D721Med (cell line): ENCODE measurements at regions not wholly inside any gene's neighbourhood (a gene's known extent, or its start where the extent isn't known, plus 50 kb on each side); places are given as distances from the start of the nearest gene placed in this dataset.

Experiments used
- DNase-seq: peaks from one replicate; pipeline ENCODE4 v3.0.0; 2011; ENCODE audit warnings: low spot score; ENCODE audit not compliant: insufficient read length
- FAIRE-seq: peaks from 2 replicates; lab custom pipeline; 2011; peaks lifted over from hg19 to GRCh38; lab: Jason Lieb, UNC
- TF ChIP-seq, protein P1 (sequence below): IDR thresholded peaks from 2 replicates; pipeline ENCODE4 v1.5.1; 2012; ENCODE audit warnings: mild to moderate bottlenecking, control low read depth; ENCODE audit not compliant: insufficient read depth; ENCODE audit errors: missing control alignments

DNA sequence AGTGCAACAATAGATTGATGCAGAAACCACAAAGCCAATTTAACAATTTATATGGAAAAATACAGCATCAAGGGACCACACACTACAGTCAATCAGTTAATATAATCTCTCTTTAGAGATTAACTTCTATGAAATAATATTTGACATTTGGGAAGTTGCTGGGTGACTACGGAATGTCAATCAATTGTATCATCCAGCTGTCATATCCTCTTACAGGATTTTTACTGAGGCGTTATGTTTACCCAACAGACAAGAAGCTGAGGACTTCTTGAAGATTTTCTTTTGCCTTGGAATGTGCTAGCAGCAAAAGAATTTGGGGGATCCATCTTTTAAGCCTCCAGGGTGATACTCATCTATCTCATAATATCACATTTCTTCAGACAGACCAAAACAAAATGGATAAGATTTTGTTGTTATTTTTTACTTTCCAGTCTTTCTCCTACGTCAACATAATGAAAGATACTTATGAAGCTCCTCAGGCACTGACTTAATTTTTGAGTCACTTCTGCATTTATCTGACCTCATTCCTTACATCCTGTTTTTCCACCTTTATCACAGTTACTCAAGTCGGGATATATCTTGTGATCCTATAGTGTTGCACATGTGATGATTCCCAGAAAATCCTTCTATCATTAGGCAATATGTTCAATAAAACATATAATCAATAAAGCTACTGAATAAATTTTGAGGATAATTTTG, 227.2 kb upstream of the SPHKAP start:
- TF ChIP-seq, protein P1, sequence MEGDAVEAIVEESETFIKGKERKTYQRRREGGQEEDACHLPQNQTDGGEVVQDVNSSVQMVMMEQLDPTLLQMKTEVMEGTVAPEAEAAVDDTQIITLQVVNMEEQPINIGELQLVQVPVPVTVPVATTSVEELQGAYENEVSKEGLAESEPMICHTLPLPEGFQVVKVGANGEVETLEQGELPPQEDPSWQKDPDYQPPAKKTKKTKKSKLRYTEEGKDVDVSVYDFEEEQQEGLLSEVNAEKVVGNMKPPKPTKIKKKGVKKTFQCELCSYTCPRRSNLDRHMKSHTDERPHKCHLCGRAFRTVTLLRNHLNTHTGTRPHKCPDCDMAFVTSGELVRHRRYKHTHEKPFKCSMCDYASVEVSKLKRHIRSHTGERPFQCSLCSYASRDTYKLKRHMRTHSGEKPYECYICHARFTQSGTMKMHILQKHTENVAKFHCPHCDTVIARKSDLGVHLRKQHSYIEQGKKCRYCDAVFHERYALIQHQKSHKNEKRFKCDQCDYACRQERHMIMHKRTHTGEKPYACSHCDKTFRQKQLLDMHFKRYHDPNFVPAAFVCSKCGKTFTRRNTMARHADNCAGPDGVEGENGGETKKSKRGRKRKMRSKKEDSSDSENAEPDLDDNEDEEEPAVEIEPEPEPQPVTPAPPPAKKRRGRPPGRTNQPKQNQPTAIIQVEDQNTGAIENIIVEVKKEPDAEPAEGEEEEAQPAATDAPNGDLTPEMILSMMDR = no peak
- no peak for FAIRE-seq
- no peak for DNase-seq

DNA sequence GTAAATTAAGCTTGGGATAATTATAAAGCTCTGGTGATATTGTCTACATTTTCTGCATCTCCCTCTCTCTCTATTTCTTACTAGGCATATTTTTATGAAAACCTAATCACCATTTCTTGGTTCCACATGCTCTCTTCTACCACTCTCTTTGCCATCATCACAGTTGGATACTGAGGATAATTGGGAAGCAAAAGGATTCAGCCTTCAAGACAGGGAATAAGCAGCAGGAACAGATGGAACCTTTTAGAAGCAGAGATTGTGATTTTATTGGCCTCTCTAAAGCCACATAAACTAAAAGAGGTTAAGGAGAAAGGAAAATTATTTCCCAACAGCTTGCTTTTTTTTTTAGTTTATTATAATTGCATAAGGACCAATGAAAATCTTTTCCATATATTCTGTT, 226.3 kb upstream of the SPHKAP start:
- DNase-seq (no peak), FAIRE-seq (no peak)
- TF ChIP-seq, protein P1 = no peak

DNA sequence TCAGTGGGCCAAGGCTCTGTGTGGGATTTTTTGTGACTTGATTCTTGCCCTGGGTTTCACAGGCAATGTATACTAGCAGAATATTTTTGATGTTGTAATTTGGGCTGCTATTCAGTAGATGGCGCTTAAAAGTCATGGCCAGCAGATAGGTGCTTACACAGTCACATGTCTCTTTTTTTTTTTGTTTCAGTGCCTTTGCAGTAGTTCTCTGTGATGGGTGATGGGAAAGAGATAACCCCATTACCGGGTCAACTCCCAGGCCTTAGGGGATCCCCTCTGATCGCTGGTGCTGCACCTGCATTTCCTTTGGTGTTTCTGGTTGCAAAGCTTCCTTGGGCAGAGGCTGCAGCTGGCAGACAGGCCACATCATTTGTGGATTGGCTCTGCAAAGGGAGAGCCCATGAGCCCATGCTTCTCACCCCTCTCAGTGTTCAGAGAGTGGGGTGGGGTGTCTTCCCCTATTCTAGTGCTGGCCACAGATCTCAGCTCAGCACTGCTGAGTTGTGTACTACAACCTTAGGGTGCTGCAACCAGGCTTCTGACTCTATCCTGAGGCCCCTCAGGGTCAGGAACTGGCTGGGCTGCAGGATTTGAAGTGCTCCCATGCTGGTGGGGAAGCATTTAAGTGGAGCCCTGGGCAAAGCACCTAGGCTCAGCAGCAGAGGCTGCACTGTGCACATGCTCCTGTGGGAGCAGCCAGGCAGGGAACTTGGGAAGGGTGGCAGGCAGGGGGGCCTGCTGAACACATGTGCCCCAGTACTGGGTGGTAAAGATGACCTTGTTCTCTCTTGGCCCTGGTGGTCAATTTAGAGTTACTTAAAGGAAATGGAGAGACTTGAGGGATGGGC, 219.8 kb upstream of the SPHKAP start:
- DNase-seq = no peak
- no peak for FAIRE-seq
- TF ChIP-seq, protein P1 = peak; percentile 4

DNA sequence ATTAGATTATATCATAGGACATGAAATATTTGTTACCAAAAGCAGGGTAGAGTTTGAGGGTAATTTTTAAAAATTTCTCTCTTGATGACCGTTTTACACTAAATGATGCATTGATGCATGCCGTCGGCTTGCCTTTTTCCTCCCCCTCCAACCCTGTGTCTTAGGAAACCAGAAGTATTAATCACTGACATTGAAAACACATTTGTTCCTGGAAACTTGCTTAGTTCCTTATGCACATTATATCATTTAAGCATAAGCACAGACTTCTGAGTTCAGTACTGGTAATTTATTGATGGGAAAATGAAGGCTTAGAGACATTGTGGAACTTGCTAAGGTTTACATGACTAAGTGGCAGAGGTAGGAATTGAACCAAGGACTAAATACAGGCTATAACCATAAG, 206.3 kb upstream of the SPHKAP start:
- TF ChIP-seq, protein P1 = no peak
- FAIRE-seq = no peak
- DNase-seq = no peak

DNA sequence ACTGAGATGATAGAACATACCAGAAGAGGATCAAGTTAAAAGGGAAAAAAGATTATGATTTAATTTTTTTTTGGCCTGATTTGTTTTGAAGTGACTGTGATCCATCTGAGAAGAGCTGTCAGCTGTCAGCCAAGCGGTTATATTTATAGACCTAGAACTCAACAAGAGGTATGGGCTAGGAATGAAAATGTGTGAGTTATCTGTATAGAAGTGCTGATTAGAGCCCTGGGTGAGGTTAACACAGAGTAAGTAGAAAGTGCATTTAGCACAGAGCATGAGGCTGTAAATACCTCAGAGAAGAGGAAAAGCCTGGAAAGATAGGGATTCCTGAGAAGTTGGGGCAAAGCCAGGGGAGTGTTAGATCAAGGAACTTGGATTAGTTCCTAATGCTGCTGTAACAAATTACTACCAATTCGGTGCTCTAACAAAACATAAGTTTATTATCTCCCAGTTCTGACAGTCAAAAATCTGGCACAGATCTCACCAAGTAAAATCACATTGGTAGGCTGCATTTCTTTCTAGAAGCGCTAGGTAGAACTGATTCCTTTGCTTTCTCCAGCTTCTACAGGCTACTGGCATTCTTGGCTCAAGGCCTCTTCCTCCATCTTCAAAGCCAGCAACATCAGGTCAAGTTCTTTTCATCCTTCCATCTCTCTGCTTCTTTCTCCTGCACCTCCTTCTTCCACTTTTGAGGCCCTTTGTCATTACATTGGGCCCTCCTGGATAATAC, 197.4 kb upstream of the SPHKAP start:
- no peak for DNase-seq
- TF ChIP-seq, protein P1 = no peak
- FAIRE-seq = no peak

DNA sequence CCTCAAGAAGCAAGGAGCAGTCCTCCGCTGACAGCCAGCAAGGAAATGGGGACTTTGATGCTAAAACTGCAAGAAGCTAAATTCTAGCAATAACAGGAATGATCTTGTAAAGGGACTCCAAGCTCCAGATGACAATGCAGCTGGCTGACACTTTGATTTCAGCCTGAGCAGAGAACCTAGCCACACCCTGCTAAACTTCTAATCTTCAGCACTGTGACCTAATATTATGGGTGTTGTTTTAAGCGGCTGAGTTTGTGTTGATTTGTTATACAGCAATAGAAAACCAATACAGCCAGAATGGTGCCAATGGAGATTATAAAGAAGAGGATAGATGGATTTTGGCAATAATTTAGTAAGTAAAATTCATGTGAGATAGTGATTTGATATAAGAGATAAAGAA, 196.7 kb upstream of the SPHKAP start:
- no peak for FAIRE-seq
- no peak for DNase-seq
- TF ChIP-seq, protein P1 = no peak
